ENCODE measurements at regions not wholly inside any gene's neighbourhood (a gene's known extent, or its start where the extent isn't known, plus 50 kb on each side); places are given as distances from the start of the nearest gene placed in this dataset.
"Not testable (repeated sequence)": the region's sequence is repeated elsewhere in the genome, so short reads cannot be mapped to it uniquely, and the experiment has no call there.

- TF ChIP-seq, protein P1, sequence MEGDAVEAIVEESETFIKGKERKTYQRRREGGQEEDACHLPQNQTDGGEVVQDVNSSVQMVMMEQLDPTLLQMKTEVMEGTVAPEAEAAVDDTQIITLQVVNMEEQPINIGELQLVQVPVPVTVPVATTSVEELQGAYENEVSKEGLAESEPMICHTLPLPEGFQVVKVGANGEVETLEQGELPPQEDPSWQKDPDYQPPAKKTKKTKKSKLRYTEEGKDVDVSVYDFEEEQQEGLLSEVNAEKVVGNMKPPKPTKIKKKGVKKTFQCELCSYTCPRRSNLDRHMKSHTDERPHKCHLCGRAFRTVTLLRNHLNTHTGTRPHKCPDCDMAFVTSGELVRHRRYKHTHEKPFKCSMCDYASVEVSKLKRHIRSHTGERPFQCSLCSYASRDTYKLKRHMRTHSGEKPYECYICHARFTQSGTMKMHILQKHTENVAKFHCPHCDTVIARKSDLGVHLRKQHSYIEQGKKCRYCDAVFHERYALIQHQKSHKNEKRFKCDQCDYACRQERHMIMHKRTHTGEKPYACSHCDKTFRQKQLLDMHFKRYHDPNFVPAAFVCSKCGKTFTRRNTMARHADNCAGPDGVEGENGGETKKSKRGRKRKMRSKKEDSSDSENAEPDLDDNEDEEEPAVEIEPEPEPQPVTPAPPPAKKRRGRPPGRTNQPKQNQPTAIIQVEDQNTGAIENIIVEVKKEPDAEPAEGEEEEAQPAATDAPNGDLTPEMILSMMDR (IDR thresholded peaks at IDR 0.05), result not testable (repeated sequence)
- not testable (repeated sequence) for TF ChIP-seq POLR2A (IDR thresholded peaks at IDR 0.05)
These were observed 166.0 kb upstream of the NPY start for GRCh38 chr7:24117903-24118499.
